ENCODE measurements at regions not wholly inside any gene's neighbourhood (a gene's known extent, or its start where the extent isn't known, plus 50 kb on each side); places are given as distances from the start of the nearest gene placed in this dataset.

GRCh38 chr3:88640581-88640980, 466.8 kb upstream of the EPHA3 start:
- Histone ChIP-seq H3K4me3 (ENCODE audit: low read depth, low read length) (no peak overlapping the region), H3K9me3 (ENCODE audit: control insufficient read depth, insufficient read depth, low read depth, low read length) (no peaks in the 10 kb centered on the region), H3K36me3 (ENCODE audit: control insufficient read depth in 2 of 2, insufficient read depth in 1 of 2, low read length in 2 of 2) (no peaks in the 10 kb centered on the region), H3K27ac (ENCODE audit: extremely low read depth, low read depth, low read length) (no peak overlapping the region), H3K4me1 (ENCODE audit: control insufficient read depth, insufficient read depth, low read length) (no peaks in the 10 kb centered on the region)
- TF ChIP-seq MEIS1 (CRISPR knock-in tag; IDR thresholded peaks at IDR 0.05; ENCODE audit: borderline replicate concordance) (peak; percentile 72), ZNF768 (tag by site-specific recombination; IDR thresholded peaks at IDR 0.05) (no peak)
- CTCF ChIA-PET = no interaction called here
- POLR2A ChIA-PET = no interaction called here

- no peak for TF ChIP-seq PRDM4 (tag by site-specific recombination; IDR thresholded peaks at IDR 0.05)
- no peak for TF ChIP-seq ZNF398 (tag by site-specific recombination; IDR thresholded peaks at IDR 0.05)
- TF ChIP-seq GLI4 (tag by site-specific recombination; IDR thresholded peaks at IDR 0.05) = no peak
- no peak for TF ChIP-seq OSR2 (tag by site-specific recombination; IDR thresholded peaks at IDR 0.05)
- TF ChIP-seq ZNF529 (tag by site-specific recombination; IDR thresholded peaks at IDR 0.05; ENCODE audit: insufficient replicate concordance) = no peak
- TF ChIP-seq ZNF202 (tag by site-specific recombination; IDR thresholded peaks at IDR 0.05; ENCODE audit: borderline replicate concordance) = no peak
- no peak for TF ChIP-seq RBAK (tag by site-specific recombination; IDR thresholded peaks at IDR 0.05)
- no peak for TF ChIP-seq ZNF354C (tag by site-specific recombination; IDR thresholded peaks at IDR 0.05; ENCODE audit: borderline replicate concordance, low read depth)
- TF ChIP-seq ZFP37 (tag by site-specific recombination; IDR thresholded peaks at IDR 0.05) = no peak
- TF ChIP-seq ZSCAN16 (tag by site-specific recombination; IDR thresholded peaks at IDR 0.05) = no peak
- no peak for TF ChIP-seq BCL11B (tag by site-specific recombination; IDR thresholded peaks at IDR 0.05; ENCODE audit: low read depth)
- TF ChIP-seq ZBTB1 (tag by site-specific recombination; IDR thresholded peaks at IDR 0.05) = no peak
- no peak for TF ChIP-seq ZBTB6 (tag by site-specific recombination; IDR thresholded peaks at IDR 0.05)
- no peak for TF ChIP-seq HOXA7 (CRISPR knock-in tag; IDR thresholded peaks at IDR 0.05; ENCODE audit: borderline replicate concordance)
- TF ChIP-seq ZSCAN5A (tag by site-specific recombination; IDR thresholded peaks at IDR 0.05) = no peak
- no peak for TF ChIP-seq ZNF121 (tag by site-specific recombination; IDR thresholded peaks at IDR 0.05)
- TF ChIP-seq GLI2 (tag by site-specific recombination; IDR thresholded peaks at IDR 0.05; ENCODE audit: borderline replicate concordance, low read depth) = no peak
Measured at GRCh38 chr3:88641033-88641604, 466.3 kb upstream of the EPHA3 start.

More at GRCh38 chr3:88641033-88641604, 466.3 kb upstream of the EPHA3 start:
- ChIA-PET CTCF (no interaction called here), POLR2A (no interaction called here)
- Histone ChIP-seq H3K36me3 (ENCODE audit: control insufficient read depth in 2 of 2, insufficient read depth in 1 of 2, low read length in 2 of 2) (no peaks in the 10 kb centered on the region), H3K4me3 (ENCODE audit: low read depth, low read length) (no peak overlapping the region), H3K27ac (ENCODE audit: extremely low read depth, low read depth, low read length) (no peak overlapping the region), H3K4me1 (ENCODE audit: control insufficient read depth, insufficient read depth, low read length) (no peaks in the 10 kb centered on the region), H3K9me3 (ENCODE audit: control insufficient read depth, insufficient read depth, low read depth, low read length) (no peaks in the 10 kb centered on the region)

Data from HEK293 (cell line).